ENCODE measurements at regions not wholly inside any gene's neighbourhood (a gene's known extent, or its start where the extent isn't known, plus 50 kb on each side); places are given as distances from the start of the nearest gene placed in this dataset.
A peak's percentile ranks its signal among the peaks of the same experiment; 100 is the strongest.

DNA sequence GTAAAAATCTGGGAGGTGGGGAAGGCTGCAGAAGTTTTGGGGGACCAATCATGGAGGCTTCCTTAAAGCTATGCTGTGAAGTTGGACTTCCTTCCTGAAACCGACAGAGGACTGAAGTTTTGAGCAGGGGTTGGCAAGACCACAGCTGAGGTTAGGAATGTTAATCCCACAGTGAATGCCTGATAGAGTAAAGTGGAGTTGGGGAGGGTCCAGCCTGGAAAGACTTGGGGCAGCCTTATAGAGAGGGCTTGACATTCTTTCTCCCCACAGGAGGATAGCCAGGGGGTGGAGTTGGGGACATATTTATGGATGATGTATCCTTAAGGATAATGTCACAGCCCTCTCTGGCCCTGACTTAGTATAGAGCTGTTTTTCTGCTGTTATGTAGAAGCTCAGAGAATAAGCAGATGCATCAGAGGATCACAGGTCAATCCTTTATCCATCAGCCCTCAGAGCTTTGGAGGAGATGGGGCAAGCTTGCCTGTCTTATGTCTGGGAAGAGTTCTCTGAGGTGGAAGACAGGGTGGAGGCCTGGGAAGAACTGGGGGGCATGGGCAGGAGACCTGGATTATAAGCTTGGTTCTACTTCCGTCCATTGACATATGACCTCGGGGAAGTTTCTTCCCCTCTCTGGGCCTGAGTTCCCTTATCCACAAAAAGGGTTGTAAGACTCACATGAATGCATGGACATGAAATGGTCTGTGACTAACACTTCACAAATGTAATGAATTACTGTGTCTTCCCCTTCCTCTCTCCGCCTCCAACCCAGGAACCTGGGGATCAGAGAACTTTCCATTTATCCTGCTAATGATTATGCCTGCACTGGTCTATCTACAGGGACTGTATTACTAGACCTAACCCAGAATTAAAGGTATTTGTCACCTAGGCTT, 317.8 kb downstream of the MIAT start:
- DNase-seq = no peak

DNA sequence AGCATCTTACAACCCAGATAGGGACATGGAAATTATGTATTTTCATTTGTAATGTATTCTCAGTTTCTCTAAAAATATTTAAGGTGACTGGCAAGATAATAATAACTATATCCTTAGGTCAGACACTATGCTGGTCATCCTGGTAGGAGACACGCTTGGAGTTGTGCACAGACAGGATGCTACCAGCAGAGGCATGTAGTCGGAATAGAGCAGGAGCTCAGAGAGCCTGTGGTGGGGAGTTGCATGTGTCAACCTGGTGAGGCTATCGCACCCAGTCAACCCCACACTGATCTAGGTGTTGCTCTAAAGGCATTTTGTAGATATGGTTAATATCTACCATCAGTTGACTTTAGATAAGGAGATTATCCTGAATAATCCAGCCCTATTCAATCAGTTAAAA, 318.5 kb downstream of the MIAT start:
- no peak for DNase-seq

DNA sequence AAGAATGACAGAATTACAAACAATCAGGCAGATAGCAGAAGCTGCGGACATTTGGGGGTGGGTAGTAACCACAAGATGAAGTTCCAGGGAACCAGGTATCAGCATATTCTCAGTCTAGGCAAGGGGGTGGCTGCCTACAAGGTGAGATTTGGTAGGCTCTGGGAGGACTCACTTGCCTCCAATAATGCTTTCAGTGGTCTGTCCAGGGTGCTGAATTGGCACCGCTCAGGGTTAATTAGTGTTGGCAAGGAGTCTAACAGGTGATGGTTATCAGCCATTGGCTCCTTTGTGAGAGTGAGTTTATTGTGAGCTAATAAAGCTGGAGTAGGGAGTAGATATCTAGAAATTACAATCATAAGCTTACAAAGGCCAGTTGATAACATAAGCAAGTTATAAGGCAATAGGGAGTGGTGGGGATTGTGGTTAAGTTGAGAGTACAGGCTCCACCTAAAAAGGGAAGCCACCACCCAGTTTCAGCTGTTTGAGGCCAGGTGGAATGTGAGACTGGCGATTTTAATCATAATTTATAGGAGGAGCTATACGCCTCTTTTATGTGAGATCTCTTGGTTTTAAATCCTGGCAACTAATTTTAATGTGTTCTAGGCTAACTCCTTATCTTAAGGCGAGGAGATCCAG, 320.5 kb downstream of the MIAT start:
- DNase-seq = no peak

- DNase-seq = no peak
Measured at GRCh38 chr22:26979294-26979693, 321.9 kb downstream of the MIAT start.

DNA sequence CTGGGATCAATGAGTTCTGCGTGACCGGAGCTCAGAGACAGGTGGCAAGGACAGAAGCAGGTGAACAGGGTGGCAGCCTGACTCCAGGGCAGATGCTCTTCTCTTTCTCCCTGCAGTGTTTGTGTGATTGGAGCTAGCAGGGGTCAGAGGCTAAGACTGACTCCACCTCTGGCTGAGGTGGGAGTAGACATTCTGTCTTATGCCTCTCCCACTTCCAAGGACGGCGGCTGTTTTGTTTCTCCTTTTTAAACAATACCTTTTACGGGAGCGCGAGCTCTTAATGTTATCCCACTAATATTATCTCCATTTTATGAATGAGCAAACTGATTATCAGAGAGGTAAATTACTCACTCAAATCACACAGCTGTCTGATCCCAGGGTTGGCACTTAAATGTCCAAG, 323.7 kb downstream of the MIAT start:
- peak in 1 of 2 experiments; percentile 13 for DNase-seq

GRCh38 chr22:26981541-26981940, 324.2 kb downstream of the MIAT start:
- no peak for DNase-seq

- no peak for DNase-seq
Measured at GRCh38 chr22:26983311-26983710, 325.9 kb downstream of the MIAT start.

GRCh38 chr22:26985206-26985605, 327.8 kb downstream of the MIAT start:
- no peak for DNase-seq

DNA sequence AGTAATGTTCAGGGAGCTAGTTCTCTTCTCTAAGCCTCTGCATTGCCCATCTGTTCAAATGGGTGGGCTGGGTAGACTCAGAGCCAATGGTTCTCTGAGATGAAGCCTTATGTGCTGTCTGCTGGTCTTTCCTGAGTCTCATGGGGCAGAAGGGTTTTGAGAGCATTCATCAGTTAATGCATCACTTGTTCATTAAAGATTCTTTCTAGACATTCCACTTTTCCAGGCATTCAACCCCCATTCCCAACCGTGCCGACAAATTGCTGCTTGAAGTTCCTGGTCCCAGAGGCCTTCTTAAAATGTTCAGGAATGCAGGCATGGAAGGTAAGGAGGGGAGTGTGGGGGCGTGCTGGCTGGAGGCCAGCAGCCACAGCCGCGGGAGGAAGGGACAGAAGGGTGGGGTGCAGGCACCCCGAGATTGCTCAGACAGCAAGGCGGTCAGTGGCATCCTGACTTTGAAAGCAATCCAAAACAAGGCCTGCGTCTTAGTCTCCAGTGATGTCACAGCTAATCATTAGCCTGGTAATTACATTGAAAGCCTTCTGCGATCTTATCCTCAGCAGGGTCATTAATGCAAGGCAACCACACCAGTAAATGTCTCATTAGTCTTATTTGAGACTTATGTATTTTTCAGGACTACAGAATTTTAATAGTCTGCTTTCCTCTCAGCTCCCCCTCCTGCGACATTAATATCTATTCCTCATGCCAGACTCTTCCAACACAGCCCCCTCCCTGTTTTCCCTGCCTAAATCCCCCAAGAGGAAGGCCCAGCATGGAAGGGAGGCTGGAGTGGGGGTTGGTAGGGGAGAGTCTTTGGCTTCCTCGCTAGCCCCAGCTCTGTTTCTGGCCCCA, 328.8 kb downstream of the MIAT start:
- no peak for DNase-seq

DNA sequence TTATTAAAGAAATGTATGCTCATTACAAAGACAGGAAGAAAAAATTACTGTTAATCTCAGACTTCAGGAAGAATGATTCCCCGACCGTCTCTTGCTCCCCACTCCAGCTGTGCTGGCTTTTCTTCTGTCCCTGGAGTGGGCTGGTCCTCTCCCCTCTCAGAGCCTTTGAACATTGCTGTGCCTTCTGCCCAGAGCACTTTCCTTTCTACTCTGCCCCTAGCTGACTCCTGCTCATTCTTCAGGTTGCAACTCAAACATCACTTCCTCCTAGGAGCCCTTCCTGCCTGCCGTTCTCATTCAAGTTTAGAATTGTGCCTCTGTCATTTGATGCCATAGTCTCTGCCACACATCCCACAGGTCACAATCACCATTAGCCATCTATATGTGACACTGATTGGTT, 329.5 kb downstream of the MIAT start:
- DNase-seq = no peak

- DNase-seq = no peak
Measured at GRCh38 chr22:26990503-26991189, 333.3 kb downstream of the MIAT start.

- DNase-seq = no peak
Measured at GRCh38 chr22:26992556-26992955, 335.2 kb downstream of the MIAT start.

DNA sequence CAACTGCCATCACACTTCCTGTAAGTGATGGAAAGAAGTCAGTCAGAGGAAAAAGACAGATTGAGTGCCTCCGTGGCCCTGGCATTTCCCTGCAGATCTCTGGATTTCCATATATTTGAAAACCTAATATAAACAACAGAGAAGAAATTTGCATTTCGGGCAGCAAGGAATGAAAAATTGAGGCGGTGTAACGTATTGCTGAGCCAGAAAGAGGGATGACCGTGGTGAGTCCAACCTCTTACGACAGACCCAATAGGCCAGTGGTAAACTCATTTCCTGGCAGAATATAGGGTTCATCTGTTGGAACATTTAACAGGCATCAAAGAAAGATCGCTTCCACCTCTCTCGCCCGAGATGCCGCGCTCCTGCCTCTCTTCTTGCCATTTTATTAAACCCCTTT, 336.5 kb downstream of the MIAT start:
- DNase-seq = no peak

GRCh38 chr22:26994801-26995200, 337.4 kb downstream of the MIAT start:
- DNase-seq = no peak

DNA sequence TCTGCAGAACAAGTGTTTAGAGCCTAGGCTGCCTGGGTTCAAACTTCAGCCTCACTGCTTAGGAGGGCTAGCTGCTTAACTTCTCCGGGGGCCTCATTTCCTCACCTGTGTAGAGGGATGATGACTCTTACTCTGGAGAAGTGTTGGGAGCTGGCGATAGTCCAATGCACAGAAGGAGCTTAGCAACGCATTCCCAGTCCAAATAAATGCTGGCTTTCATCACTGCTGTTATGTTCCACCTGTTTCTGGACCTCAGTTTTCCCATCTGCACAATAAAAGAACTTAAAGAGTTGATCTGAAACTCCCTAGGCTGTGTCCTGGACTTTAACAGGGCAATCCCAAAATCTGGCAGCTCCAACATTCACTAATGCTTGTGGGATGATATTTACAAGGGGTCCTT, 337.8 kb downstream of the MIAT start:
- DNase-seq = no peak

GRCh38 chr22:26996154-26996553, 338.8 kb downstream of the MIAT start:
- no peak for DNase-seq

DNA sequence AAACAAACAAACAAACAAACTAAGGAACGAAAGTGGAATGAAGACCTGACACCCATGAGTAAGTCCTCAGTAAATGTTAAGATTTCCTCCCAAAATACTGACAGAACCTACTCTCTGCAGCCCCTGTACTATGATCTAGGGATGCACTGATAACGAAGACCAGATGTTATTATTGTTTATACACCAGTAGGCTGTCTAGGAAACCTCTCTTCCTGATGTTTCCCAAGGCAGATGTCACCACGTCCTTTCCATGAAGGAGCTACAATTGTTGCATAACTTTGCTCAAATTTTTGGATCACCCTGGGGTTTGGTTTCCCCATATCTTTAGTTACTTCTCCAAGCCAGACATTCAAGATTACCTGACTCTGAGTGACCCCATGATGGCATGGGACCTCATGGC, 340.7 kb downstream of the MIAT start:
- DNase-seq = no peak

DNA sequence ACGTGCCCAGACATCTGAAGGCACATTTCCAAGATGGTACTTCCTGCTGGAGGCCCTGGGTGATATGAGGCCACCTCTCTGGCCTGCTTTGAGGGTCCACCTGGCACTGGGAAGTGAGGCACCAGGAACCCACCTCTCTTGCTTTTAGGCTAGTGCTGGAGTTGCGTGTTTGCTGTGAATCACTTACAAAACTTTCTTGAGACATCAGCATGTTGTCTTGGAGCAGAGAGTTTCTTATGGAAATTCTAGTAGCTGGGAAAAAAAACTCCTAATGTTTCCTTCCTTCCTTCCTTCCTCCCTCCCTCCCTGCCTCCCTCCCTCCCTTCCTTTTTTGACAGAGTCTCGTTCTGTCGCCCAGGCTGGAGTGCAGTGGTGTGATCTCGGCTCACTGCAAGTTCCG, 341.3 kb downstream of the MIAT start:
- DNase-seq = no peak

DNA sequence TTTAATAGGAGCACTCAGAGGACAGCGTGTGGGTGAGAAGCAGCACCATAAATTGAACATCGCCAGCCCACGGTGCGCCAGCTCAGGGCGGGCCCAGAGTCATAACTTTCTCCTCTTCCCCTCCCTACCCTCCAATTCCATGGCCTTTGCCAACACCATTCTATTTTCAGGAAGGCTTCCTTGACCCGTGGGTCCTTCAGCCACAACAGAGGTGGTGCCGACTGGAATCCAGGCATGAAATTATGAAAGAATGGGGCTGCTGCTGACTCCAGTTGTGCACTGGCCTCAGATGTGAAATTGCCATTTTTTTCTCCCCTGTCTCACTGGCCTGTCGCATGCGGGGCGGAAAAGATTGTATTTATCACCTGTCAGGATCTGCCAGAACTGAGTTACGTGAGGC, 345.9 kb downstream of the MIAT start:
- no peak for DNase-seq

GRCh38 chr22:27004434-27004833, 347.0 kb downstream of the MIAT start:
- DNase-seq = no peak

DNA sequence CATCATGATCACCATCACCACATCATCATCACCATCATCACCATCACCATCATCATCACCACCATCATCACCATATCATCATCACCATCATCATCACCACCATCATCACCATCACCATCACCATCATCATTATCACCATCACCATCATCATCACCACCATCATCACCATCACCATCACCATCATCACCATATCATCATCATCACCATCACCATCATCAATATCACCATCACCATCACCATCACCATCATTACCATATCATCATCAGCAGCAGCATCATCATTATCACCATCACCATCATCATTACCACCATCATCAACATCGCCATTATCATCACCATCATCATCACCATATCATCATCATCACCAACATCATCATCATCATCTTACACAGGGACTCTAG, 351.1 kb downstream of the MIAT start:
- DNase-seq = no peak

- DNase-seq = no peak
Measured at GRCh38 chr22:27011133-27011532, 353.7 kb downstream of the MIAT start.

GRCh38 chr22:27011717-27012116, 354.3 kb downstream of the MIAT start:
- DNase-seq = no peak

Measured in SHP77 (cell line).